ENCODE measurements at regions not wholly inside any gene's neighbourhood (a gene's known extent, or its start where the extent isn't known, plus 50 kb on each side); places are given as distances from the start of the nearest gene placed in this dataset.

DNA sequence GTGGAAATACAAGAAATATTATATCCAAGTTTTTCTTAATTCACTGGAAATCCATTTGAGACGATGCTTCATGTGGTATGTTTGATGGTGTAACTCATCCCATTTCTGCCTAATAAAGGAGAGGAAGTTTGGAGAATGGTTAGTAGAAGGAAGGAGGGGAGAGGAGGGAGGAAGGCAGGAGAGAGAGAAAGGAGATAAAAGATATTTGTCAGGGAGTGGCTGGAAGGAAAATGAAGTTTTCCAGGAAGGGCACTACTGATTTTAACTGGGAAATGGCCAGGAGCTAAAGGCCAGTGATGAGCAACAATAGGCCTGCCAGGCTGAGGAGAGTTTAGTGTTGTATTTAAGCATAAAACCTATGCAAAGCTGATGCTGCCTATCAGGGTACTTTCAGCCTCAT, 182.0 kb downstream of the STK31 start:
- TF ChIP-seq POLR2A (IDR thresholded peaks at IDR 0.05; ENCODE audit: low read length) (no peak), GATA1 (IDR thresholded peaks at IDR 0.05; ENCODE audit: low read depth, low read length) (no peak)
